Panc1 (cell line): ENCODE measurements at regions not wholly inside any gene's neighbourhood (a gene's known extent, or its start where the extent isn't known, plus 50 kb on each side); places are given as distances from the start of the nearest gene placed in this dataset.

ENCODE experiments used
- ATAC-seq: fragments of 200-7000 bp; cut with Tn5 transposase; 2 replicates; pipeline ENCODE4 v1.9.1; 2020; ENCODE audit warnings: mild to moderate bottlenecking, moderate library complexity
- BruUV-seq: library from RNA; stranded (reverse); fragments of 400-500 nt; replicated peaks from 2 replicates; lab custom pipeline; 2021; lab: Mats Ljungman, UMichigan
- CTCF ChIA-PET: fragments of 300-600 bp; sonication (Branson Sonifier 250); formaldehyde crosslinking; loops from one replicate; lab custom pipeline; 2022; ENCODE audit warnings: antibody characterized with exemption; lab: Charles Lee
- POLR2A ChIA-PET: fragments of 300-600 bp; sonication (Branson Sonifier 250); formaldehyde crosslinking; loops from one replicate; lab custom pipeline; 2022; ENCODE audit warnings: antibody characterized with exemption; lab: Charles Lee
- DNase-seq: peaks from one replicate; pipeline ENCODE4 v3.0.0-alpha.2; 2010; ENCODE audit warnings: low read depth, low spot score
- H3K27ac ChIP-seq: 2 replicates; pipeline ENCODE4 v1.5.1; 2011; ENCODE audit warnings: mild to moderate bottlenecking, low read length, inconsistent platforms
- H3K27me3 ChIP-seq: fragments of 200-500 bp; sonication (Bioruptor generic); 2 replicates; pipeline ENCODE4 v1.6.0; 2014; ENCODE audit warnings: low read length, inconsistent platforms; ENCODE audit not compliant: control insufficient read depth, insufficient read depth
- H3K36me3 ChIP-seq: fragments of 200-500 bp; sonication (Bioruptor generic); 2 replicates; pipeline ENCODE4 v1.5.1; 2014; ENCODE audit warnings: inconsistent platforms, mild to moderate bottlenecking, low read length, moderate library complexity; ENCODE audit not compliant: control insufficient read depth, insufficient read depth
- H3K4me1 ChIP-seq: 2 replicates; pipeline ENCODE4 v1.5.1; 2011; ENCODE audit warnings: inconsistent platforms, mild to moderate bottlenecking, low read length, moderate library complexity; ENCODE audit not compliant: control insufficient read depth, insufficient read depth
- H3K4me3 ChIP-seq, 2 experiments: 2 replicates each; pipeline ENCODE4 v1.5.1; 2011 to 2012; ENCODE audit warnings: low read depth in 2 of 2, low read length in 2 of 2, mild to moderate bottlenecking in 2 of 2, inconsistent platforms in 1 of 2, moderate library complexity in 1 of 2
- H3K9me3 ChIP-seq: fragments of 200-500 bp; sonication (Bioruptor generic); 2 replicates; pipeline ENCODE4 v1.5.1; 2014; ENCODE audit warnings: low read depth, mild to moderate bottlenecking, inconsistent platforms, low read length, moderate library complexity; ENCODE audit not compliant: control insufficient read depth, insufficient read depth
- POLR2AphosphoS5 ChIP-seq: IDR thresholded peaks from 2 replicates; pipeline ENCODE4 v1.6.1; 2012; ENCODE audit warnings: mild to moderate bottlenecking, low read depth, low read length, moderate library complexity
- SIN3A ChIP-seq: IDR thresholded peaks from 2 replicates; pipeline ENCODE4 v1.6.1; 2012; ENCODE audit warnings: low read depth, mild to moderate bottlenecking, low read length, moderate library complexity, borderline replicate concordance; ENCODE audit not compliant: insufficient read depth
- TCF7L2 ChIP-seq: IDR thresholded peaks from 2 replicates; pipeline ENCODE4 v1.6.1; 2011; ENCODE audit warnings: mild to moderate bottlenecking, low read depth, low read length, inconsistent platforms
- in situ Hi-C: cut with HindIII; loops from 2 replicates; pipeline ENCODE4 v1.10.0; 2016; ENCODE audit warnings: low sequenced_read_pairs, low pct_unique_long_range_greater_than_20kb
- intact Hi-C: fragments of 100-400 bp; cut with micrococcal nuclease; formaldehyde crosslinking; loops from one replicate; pipeline ENCODE4 v1.10.0; 2022; ENCODE audit not compliant: unreplicated experiment
- TF ChIP-seq, protein P1 (sequence below): fragments of 450-650 bp; IDR thresholded peaks from 2 replicates; pipeline ENCODE4 v1.5.1; 2017; ENCODE audit warnings: mild to moderate bottlenecking
- TF ChIP-seq, protein P2 (sequence below), 2 experiments: IDR thresholded peaks; 2 replicates each; pipeline ENCODE4 v1.6.1; 2011 to 2012; ENCODE audit warnings: low read depth in 2 of 2, control low read depth in 1 of 2, low read length in 1 of 2, mild to moderate bottlenecking in 1 of 2, moderate library complexity in 1 of 2; ENCODE audit not compliant: insufficient read depth in 1 of 2

DNA sequence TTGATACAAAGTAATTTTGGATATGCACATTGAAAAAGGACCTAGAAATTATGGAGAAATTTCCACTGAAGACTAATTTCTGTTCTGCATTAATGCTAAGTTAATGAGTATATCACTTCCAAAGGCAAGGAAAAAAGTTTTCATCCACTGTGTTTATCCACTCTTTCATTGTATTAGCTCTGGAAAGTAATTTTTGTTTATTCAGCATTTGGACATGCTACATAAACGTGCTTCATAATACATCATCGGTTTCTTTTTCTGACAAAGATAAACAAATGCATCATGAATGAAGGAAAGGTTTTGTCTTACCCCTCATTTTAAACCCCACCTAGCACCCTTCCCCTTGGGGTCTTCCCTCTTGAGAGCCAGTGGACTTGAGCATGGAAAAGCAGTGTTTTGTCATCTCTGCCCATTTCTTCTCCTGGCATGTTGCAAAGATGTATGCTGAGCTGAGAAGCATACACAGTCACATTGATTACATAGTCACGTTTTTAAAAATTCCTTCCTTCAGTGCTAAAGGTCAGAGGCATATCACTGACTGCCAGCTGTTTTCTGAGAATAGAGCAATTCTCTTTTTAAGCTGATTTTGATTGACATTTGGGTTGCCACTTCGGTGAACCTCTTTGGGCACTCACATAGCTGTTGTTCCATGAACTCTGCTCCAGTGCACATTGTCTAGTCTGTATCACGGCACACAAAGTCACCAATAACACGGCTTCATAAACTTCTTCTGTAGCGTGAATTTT is 65.9 kb upstream of the C7orf33 start:
- in situ Hi-C loops: no loop called here
- H3K36me3 ChIP-seq: no peaks in the 10 kb centered on the region

GRCh38 chr7:148527717-148528168 is 62.8 kb upstream of the C7orf33 start:
- intact Hi-C loops (loop anchor here (1.0 kb wide), 2 partner anchors 23 to 262 kb away; no protein-coding TSS in a partner anchor), in situ Hi-C loops (no loop called here)
- no TSS peak for BruUV-seq
- no peaks in the 10 kb centered on the region for H3K4me1 ChIP-seq
- H3K9me3 ChIP-seq: no peaks in the 10 kb centered on the region
- no peak overlapping the region for H3K27ac ChIP-seq
- no peaks in the 10 kb centered on the region for H3K36me3 ChIP-seq
- DNase-seq (peak; percentile 51), ATAC-seq (peak; percentile 95)
- no peak overlapping the region for H3K4me3 ChIP-seq
- CTCF ChIA-PET: no interaction called here
- POLR2A ChIA-PET: no interaction called here
- TF ChIP-seq, protein P1, sequence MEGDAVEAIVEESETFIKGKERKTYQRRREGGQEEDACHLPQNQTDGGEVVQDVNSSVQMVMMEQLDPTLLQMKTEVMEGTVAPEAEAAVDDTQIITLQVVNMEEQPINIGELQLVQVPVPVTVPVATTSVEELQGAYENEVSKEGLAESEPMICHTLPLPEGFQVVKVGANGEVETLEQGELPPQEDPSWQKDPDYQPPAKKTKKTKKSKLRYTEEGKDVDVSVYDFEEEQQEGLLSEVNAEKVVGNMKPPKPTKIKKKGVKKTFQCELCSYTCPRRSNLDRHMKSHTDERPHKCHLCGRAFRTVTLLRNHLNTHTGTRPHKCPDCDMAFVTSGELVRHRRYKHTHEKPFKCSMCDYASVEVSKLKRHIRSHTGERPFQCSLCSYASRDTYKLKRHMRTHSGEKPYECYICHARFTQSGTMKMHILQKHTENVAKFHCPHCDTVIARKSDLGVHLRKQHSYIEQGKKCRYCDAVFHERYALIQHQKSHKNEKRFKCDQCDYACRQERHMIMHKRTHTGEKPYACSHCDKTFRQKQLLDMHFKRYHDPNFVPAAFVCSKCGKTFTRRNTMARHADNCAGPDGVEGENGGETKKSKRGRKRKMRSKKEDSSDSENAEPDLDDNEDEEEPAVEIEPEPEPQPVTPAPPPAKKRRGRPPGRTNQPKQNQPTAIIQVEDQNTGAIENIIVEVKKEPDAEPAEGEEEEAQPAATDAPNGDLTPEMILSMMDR: peak; percentile 87
- TF ChIP-seq POLR2AphosphoS5: no peak
- peaks cover 20% of the 10 kb centered on the region for H3K27me3 ChIP-seq

More for the DNA sequence above, 65.9 kb upstream of the C7orf33 start:
- no peak for ATAC-seq
- DNase-seq: no peak
- H3K9me3 ChIP-seq: no peaks in the 10 kb centered on the region
- TF ChIP-seq TCF7L2: no peak
- TF ChIP-seq SIN3A: no peak
- TF ChIP-seq POLR2AphosphoS5: no peak
- TF ChIP-seq, protein P2, sequence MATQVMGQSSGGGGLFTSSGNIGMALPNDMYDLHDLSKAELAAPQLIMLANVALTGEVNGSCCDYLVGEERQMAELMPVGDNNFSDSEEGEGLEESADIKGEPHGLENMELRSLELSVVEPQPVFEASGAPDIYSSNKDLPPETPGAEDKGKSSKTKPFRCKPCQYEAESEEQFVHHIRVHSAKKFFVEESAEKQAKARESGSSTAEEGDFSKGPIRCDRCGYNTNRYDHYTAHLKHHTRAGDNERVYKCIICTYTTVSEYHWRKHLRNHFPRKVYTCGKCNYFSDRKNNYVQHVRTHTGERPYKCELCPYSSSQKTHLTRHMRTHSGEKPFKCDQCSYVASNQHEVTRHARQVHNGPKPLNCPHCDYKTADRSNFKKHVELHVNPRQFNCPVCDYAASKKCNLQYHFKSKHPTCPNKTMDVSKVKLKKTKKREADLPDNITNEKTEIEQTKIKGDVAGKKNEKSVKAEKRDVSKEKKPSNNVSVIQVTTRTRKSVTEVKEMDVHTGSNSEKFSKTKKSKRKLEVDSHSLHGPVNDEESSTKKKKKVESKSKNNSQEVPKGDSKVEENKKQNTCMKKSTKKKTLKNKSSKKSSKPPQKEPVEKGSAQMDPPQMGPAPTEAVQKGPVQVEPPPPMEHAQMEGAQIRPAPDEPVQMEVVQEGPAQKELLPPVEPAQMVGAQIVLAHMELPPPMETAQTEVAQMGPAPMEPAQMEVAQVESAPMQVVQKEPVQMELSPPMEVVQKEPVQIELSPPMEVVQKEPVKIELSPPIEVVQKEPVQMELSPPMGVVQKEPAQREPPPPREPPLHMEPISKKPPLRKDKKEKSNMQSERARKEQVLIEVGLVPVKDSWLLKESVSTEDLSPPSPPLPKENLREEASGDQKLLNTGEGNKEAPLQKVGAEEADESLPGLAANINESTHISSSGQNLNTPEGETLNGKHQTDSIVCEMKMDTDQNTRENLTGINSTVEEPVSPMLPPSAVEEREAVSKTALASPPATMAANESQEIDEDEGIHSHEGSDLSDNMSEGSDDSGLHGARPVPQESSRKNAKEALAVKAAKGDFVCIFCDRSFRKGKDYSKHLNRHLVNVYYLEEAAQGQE (IDR thresholded peaks at IDR 0.05; ENCODE audit: insufficient read depth in 1 of 2, low read depth in 2 of 2, low read length in 1 of 2): no peak
- TF ChIP-seq, protein P1: no peak
- H3K27ac ChIP-seq: no peak overlapping the region
- no peaks in the 10 kb centered on the region for H3K4me1 ChIP-seq
- intact Hi-C loops: no loop called here
- no TSS peak for BruUV-seq
- ChIA-PET CTCF (interaction anchor here (0.6 kb wide), 1 partner anchor 129 kb away, joined by 3 read pairs; no protein-coding TSS in a partner anchor), POLR2A (no interaction called here)
- H3K4me3 ChIP-seq: no peak overlapping the region
- H3K27me3 ChIP-seq: peaks cover 18% of the 10 kb centered on the region
